Neural progenitor cell (in vitro differentiated cells): ENCODE measurements at regions not wholly inside any gene's neighbourhood (a gene's known extent, or its start where the extent isn't known, plus 50 kb on each side); places are given as distances from the start of the nearest gene placed in this dataset.

ENCODE experiments used
- DNase-seq: peaks from one replicate; pipeline ENCODE4 v3.0.0-alpha.2; 2016; ENCODE audit warnings: low spot score
- H2AFZ ChIP-seq: fragments of 200-600 bp; sonication (generic); replicated peaks from 2 replicates; pipeline ENCODE4 v1.6.1; 2016; ENCODE audit warnings: antibody characterized with exemption
- H3F3A ChIP-seq: fragments of 200-600 bp; sonication (generic); 2 replicates; pipeline ENCODE4 v1.6.1; 2016; ENCODE audit warnings: antibody characterized with exemption, low read depth
- H3K27ac ChIP-seq: fragments of 200-600 bp; sonication (generic); 2 replicates; pipeline ENCODE4 v1.5.1; 2016; ENCODE audit warnings: mild to moderate bottlenecking
- H3K27me3 ChIP-seq: fragments of 200-600 bp; sonication (generic); 2 replicates; pipeline ENCODE4 v1.6.1; 2016; ENCODE audit warnings: mild to moderate bottlenecking, moderate library complexity
- H3K36me3 ChIP-seq: fragments of 200-600 bp; sonication (generic); 2 replicates; pipeline ENCODE4 v1.5.1; 2016
- H3K4me1 ChIP-seq: fragments of 200-600 bp; sonication (generic); 2 replicates; pipeline ENCODE4 v1.6.1; 2016; ENCODE audit warnings: mixed run types
- H3K4me2 ChIP-seq: fragments of 200-600 bp; sonication (generic); 2 replicates; pipeline ENCODE4 v1.6.1; 2016
- H3K4me3 ChIP-seq: fragments of 200-600 bp; sonication (generic); 2 replicates; pipeline ENCODE4 v1.5.1; 2016
- H3K79me2 ChIP-seq: fragments of 200-600 bp; sonication (generic); 2 replicates; pipeline ENCODE4 v1.6.1; 2016; ENCODE audit warnings: low read depth
- H3K9ac ChIP-seq: fragments of 200-600 bp; sonication (generic); 2 replicates; pipeline ENCODE4 v1.6.1; 2016
- H3K9me3 ChIP-seq: fragments of 200-600 bp; sonication (generic); 2 replicates; pipeline ENCODE4 v1.5.1; 2016; ENCODE audit warnings: low read depth
- H4K20me1 ChIP-seq: fragments of 200-600 bp; sonication (generic); 2 replicates; pipeline ENCODE4 v1.6.1; 2016; ENCODE audit warnings: low read depth
- H3K27ac Mint-ChIP-seq: 3 replicates; pipeline ENCODE4 v1.8.0; 2021; ENCODE audit warnings: mixed read lengths
- H3K27me3 Mint-ChIP-seq: 2 replicates; pipeline ENCODE4 v1.8.0; 2022; ENCODE audit warnings: low read depth, mild to moderate bottlenecking, inconsistent platforms, moderate library complexity, mixed read lengths; ENCODE audit not compliant: insufficient read depth
- H3K36me3 Mint-ChIP-seq: 3 replicates; pipeline ENCODE4 v1.8.0; 2021; ENCODE audit warnings: mixed read lengths
- H3K4me1 Mint-ChIP-seq: 3 replicates; pipeline ENCODE4 v1.8.0; 2021; ENCODE audit warnings: mixed read lengths
- H3K4me3 Mint-ChIP-seq: 3 replicates; pipeline ENCODE4 v1.8.0; 2021; ENCODE audit warnings: mild to moderate bottlenecking, moderate library complexity, mixed read lengths
- H3K9me3 Mint-ChIP-seq: 3 replicates; pipeline ENCODE4 v1.8.0; 2020; ENCODE audit warnings: mixed read lengths
- CTCF ChIP-seq: fragments of 200-600 bp; sonication (generic); IDR thresholded peaks from 2 replicates; pipeline ENCODE4 v1.5.1; 2017; ENCODE audit warnings: antibody characterized with exemption, mild to moderate bottlenecking
- EZH2 ChIP-seq: fragments of 200-600 bp; sonication (generic); IDR thresholded peaks from 2 replicates; pipeline ENCODE4 v1.6.1; 2017; ENCODE audit warnings: antibody characterized with exemption, mild to moderate bottlenecking, moderate library complexity
- EZH2phosphoT487 ChIP-seq: fragments of 200-600 bp; sonication (generic); IDR thresholded peaks from 2 replicates; pipeline ENCODE4 v1.6.1; 2017; ENCODE audit warnings: antibody characterized with exemption

GRCh38 chr2:217553202-217553601 lies 449.6 kb downstream of the TNS1 start:
- Mint-ChIP-seq H3K36me3 (no peaks in the 10 kb centered on the region), H3K4me3 (no peak overlapping the region), H3K9me3 (no peaks in the 10 kb centered on the region), H3K27me3 (no peaks in the 10 kb centered on the region), H3K4me1 (peaks cover 14% of the 10 kb centered on the region), H3K27ac (no peak overlapping the region)
- Histone ChIP-seq H3K9me3 (no peaks in the 10 kb centered on the region), H3K27ac (no peak overlapping the region), H3K4me3 (no peak overlapping the region), H3K4me1 (no peaks in the 10 kb centered on the region), H3K9ac (no peak overlapping the region), H3K27me3 (no peaks in the 10 kb centered on the region), H3F3A (no peaks in the 10 kb centered on the region), H4K20me1 (no peaks in the 10 kb centered on the region), H3K79me2 (no peaks in the 10 kb centered on the region), H2AFZ (no peak overlapping the region), H3K36me3 (no peaks in the 10 kb centered on the region), H3K4me2 (no peak overlapping the region)
- TF ChIP-seq EZH2phosphoT487 (no peak), EZH2 (no peak), CTCF (no peak)
- no peak for DNase-seq

- Mint-ChIP-seq H3K4me1 (peaks cover 14% of the 10 kb centered on the region), H3K27me3 (no peaks in the 10 kb centered on the region), H3K9me3 (no peaks in the 10 kb centered on the region), H3K27ac (no peak overlapping the region), H3K4me3 (no peak overlapping the region), H3K36me3 (no peaks in the 10 kb centered on the region)
- Histone ChIP-seq H4K20me1 (no peaks in the 10 kb centered on the region), H3K4me3 (no peak overlapping the region), H3K79me2 (no peaks in the 10 kb centered on the region), H3K36me3 (no peaks in the 10 kb centered on the region), H3K4me2 (no peak overlapping the region), H3K27me3 (no peaks in the 10 kb centered on the region), H3K9me3 (no peaks in the 10 kb centered on the region), H3K27ac (no peak overlapping the region), H3K9ac (no peak overlapping the region), H2AFZ (no peak overlapping the region), H3F3A (no peaks in the 10 kb centered on the region), H3K4me1 (no peaks in the 10 kb centered on the region)
- DNase-seq: no peak
- TF ChIP-seq CTCF: no peak
- TF ChIP-seq EZH2: no peak
- no peak for TF ChIP-seq EZH2phosphoT487
Measured at GRCh38 chr2:217552081-217552480, 450.7 kb downstream of the TNS1 start.

GRCh38 chr2:217551252-217551899 lies 451.4 kb downstream of the TNS1 start:
- no peaks in the 10 kb centered on the region for H4K20me1 ChIP-seq
- DNase-seq: no peak
- Mint-ChIP-seq H3K9me3 (peaks cover 1% of the 10 kb centered on the region), H3K36me3 (no peaks in the 10 kb centered on the region), H3K27ac (no peak overlapping the region), H3K27me3 (no peaks in the 10 kb centered on the region), H3K4me1 (peaks cover 14% of the 10 kb centered on the region), H3K4me3 (no peak overlapping the region)
- no peak overlapping the region for H3K27ac ChIP-seq
- H2AFZ ChIP-seq: no peak overlapping the region
- no peak overlapping the region for H3K9ac ChIP-seq
- no peak overlapping the region for H3K4me2 ChIP-seq
- H3K36me3 ChIP-seq: no peaks in the 10 kb centered on the region
- no peaks in the 10 kb centered on the region for H3K79me2 ChIP-seq
- no peak overlapping the region for H3K4me3 ChIP-seq
- no peaks in the 10 kb centered on the region for H3F3A ChIP-seq
- H3K4me1 ChIP-seq: no peaks in the 10 kb centered on the region
- no peaks in the 10 kb centered on the region for H3K9me3 ChIP-seq
- no peak for TF ChIP-seq EZH2phosphoT487
- no peak for TF ChIP-seq CTCF
- TF ChIP-seq EZH2: no peak
- no peaks in the 10 kb centered on the region for H3K27me3 ChIP-seq
